ENCODE measurements at regions not wholly inside any gene's neighbourhood (a gene's known extent, or its start where the extent isn't known, plus 50 kb on each side); places are given as distances from the start of the nearest gene placed in this dataset.
"Not testable (repeated sequence)": the region's sequence is repeated elsewhere in the genome, so short reads cannot be mapped to it uniquely, and the experiment has no call there.

DNA sequence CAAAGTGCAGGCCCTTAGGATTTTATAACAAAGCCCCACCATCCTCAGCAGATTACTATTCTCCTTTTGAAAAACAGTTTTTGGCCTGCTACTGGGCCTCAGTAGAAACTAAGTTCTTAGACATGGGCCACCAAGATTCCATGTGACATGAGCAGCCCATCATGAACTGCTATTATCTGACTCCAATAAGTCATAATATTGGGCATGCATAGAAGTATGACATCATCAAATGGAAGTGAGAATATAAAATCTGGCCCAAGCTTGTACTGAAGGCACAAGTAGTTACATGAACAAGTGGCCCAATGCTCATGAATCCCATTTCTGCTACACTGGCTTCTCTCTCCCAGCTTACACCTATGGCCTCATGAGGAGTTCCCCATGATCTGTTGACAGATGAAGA is 404.8 kb downstream of the EPHA5 start:
- DNase-seq, result no peak

DNA sequence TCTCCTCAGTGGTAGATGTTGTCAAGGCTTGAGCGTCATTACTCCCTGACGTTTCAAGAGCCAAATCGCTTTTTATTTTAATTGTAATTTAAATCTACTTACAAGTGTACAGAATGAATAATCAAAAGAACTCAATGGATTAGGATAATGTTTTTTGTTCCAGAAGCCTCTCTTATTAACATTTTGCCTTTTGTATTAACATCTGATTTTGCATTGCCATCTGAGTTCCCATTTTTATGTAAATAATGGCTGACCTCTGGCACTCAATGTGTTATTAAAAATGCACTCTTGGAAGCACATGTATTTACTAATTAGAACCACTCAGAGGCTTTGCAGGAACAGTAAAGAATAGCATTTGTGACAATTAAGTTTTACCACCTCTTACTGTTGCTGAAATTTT is 411.0 kb downstream of the EPHA5 start:
- DNase-seq, result no peak

DNA sequence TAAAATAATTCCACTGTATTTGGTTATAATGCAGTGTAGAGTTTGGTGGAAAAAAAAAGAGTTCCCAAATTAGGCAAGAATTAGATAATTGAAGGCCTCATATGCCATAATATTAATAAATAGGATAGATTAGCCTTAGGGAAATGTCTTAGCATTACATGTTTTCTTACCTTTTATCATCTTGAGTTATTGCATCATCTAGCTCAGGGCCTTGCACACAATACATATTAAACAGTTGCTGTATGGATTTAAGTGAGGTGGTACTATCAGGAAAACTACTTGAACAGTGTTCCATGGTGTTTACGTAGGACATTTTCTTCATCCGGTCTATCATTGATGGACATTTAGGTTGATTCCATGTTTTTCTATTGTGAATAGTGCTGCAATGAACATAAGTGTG is 419.4 kb downstream of the EPHA5 start:
- no peak for DNase-seq

DNA sequence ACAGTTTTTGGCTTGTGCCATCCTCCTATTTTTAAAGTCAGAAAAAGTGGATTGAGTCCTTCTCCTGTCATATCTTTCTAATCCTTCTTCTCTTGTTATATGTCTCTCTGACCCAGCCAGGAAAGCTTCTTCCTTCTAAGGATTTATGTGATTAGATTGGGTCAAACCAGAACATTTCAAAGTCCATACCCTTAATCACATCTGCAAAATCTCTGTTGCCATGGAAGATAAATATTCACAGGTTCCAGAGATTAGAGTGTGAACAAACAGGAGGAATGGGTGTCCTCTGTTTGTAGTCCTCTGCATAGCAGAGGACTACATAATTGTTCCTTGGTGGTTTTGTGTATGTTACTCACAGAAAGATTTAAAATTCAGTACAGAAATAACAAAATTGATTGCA is 421.2 kb downstream of the EPHA5 start:
- DNase-seq, result no peak

DNA sequence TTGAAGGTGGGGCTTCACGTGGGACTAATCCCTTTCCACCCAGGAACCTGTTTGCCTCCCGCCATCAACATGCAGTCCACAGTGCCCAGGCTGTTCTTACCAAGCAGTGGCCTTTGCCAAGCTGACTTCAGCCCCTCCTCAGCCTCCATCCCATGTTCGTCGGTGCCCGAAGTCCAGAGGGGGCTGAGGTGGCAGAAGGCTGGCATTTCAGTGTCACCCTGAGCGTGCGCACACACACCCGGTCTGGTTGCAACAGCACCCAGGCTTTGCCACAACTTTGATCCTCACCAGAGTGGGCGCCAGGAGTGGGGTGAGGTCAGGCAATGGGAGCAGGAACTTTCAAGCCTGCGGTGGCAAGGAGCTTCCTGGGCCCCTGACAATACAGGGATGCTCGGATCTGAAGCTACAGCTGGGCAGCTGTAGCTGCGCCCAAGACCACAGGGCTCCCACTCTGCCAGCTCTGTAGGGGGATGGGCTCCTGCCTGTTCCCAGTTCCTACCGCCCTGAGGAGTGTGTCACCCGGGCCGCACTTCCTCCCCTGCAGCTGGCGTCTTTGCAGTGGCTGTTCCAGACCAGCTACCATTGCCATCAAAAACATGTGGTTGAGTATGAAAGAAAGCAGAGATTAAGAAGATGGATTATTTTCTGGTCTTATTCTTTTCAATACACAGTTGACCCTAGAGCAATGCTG is 428.0 kb downstream of the EPHA5 start:
- DNase-seq, result no peak

DNA sequence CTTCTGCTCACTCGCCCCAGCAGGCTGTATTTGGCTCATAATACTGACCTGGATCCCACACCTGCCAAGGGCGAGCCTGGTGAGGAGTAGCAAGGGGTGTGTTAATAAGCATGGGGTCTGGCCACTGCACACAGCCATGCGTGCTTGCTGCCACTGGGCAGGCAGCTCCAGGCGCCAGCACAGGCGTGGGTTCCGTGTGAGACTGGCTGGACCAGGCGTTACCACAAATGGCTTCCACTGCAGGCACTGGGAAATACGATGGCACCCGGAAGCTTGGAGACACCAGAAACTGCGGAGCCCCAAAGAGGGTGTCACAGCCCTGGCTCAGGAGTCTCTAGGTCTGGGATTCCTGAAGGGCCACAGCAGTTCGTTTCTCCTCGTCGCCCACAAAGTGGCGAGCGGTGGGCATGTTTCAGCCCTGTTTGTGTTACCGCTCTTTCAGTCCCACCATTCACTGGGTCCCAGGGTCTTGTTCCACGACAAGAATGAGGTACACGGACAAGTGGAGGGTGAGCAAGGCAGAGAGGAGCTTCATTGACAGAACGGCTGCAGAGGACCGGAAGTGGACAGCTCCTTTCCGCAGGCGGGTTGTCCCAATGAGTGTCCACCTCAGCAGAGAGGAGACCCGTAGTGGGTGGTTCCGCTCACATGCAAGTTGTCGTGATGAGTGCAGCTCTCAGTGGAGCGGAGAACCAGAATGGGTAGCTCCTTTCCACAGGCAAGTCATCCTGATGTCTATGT is 428.9 kb downstream of the EPHA5 start:
- DNase-seq, result no peak

DNA sequence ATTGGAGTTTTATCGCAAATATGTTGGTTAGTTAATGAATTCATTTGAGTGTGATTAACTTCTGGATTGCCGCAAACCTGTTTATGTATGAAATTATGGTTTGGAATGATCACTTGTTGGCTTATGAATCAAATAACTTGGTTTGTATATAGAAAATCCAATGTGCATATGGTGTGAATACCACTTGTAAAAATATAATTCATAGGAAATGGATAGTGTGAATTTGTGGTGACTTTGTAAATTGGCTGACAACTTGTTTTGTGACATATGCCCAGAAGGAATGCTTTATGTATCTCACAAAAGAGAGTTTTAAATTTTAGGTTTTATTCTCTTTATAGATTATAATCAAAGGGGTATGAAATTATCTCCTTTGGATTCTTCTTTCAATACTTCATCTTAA is 436.2 kb downstream of the EPHA5 start:
- DNase-seq, result no peak

DNA sequence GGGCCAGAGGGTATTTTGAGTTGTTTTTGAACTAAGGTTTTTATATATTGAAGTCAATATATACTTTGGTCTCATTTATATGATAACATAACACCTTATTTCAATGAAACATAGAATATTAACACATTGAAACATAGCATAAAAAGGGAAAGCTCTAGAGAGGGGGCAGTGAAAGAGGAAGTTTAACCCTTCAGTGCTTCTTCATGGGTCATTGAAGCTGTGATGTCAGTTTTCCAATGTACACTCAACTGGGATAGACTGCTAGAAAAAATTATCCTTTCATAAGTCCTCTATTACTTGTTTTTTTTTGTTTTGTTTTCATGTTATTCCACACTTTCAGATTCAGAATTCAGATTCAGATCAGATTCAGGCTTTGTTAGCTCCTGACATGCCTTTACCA is 442.7 kb downstream of the EPHA5 start:
- no peak for DNase-seq

DNA sequence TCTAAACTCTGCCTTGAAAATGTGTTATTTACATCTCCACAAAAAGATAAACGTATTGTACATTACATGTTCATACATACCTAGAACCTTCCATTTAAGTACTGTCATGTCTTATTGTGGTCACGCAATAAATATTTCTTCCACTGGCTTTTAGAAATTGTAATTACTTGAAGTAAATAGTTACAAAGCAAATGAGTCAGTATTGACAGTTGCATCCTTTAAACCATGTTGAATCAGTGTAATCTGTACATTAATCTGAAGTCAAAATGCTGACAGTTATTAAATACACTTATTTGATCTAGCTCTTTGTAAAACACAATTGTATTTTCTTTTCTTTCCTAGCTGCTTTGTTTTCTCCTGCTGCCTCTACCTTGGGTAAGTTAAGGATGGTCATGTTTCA is 446.7 kb downstream of the EPHA5 start:
- no peak for DNase-seq

DNA sequence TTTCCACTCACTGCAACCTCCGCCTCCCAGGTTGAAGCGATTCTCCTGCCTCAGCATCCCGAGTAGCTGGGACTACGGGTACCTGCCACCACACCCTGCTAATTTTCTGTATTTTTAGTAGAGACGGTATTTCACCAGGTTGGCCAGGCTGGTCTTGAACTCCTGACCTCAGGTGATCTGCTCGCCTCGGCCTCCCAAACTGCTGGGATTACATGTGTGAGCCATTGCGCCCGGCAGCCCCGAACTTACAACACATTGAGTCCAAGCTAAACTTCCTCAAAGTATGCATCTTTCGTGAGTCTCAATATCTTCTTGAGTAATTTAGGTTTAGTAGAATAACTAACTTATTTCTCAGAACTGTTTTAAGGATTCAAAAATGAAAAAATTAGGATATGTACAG is 447.2 kb downstream of the EPHA5 start:
- DNase-seq, result not testable (repeated sequence)

DNA sequence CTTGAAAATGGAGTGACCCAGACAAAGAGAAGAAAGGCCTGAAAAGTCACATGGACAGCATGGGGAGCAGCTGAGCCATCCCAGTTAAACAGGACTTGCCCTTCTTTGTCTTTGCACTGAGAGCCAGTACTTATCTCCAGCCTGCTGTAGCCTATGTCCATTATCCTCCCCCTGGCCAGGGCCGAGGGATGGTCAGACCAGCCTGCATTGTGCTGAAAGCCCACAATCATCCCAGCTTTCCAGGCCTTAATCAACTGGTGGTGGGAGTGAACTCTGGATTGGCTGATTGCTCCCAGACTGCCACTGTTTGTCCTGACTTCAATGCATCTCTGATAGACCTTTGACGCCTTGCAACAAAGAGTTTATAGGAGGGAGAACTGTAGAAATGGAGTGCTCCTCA is 453.1 kb downstream of the EPHA5 start:
- DNase-seq, result no peak

DNA sequence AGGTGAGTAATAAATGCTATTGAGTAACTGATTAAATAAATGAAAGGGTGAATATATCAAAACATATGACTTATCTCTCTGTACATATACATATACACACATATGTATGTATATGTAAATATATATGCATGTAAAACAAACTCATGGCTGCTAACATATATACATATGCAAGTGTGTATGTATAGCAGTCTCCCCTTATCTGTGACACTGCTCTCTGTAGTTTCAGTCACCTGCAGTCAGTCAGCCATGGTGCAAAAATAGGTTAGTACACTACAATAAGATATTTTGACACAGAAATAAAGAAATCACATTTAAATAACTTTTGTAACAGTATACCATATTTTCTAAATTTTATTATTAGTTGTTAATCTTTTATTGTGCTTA is 467.4 kb downstream of the EPHA5 start:
- no peak for DNase-seq

DNA sequence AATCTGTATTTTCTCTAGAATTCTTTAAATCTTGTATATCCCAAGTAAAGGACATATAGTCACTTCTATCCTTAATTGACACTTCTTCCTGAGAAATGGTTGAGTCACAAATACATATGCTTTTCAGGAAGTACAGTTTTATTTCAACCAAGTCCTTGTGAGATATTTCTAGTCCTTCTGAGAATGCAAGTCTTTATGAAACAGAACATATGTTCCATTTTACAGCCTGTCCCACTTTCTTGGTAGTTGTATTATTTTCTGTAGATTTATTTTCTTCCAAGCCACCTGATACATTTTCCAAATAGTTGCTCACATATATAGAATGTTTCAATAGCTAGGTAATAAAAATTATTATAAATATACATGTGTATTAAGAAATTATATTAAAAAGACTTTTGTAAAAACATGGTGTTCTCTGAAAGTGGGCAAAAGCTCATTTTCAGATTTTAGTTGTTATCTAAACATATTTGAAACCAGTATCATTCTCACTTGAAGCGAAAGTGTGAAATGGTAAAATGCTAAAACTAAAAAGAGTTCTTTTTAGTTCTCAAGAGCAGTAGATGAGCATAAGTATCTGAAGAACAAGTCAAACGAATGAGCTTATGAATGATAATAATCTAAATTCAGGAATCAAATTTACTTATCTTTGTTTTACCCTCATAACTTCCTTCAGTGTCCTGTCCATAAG is 468.0 kb downstream of the EPHA5 start:
- DNase-seq, result no peak

DNA sequence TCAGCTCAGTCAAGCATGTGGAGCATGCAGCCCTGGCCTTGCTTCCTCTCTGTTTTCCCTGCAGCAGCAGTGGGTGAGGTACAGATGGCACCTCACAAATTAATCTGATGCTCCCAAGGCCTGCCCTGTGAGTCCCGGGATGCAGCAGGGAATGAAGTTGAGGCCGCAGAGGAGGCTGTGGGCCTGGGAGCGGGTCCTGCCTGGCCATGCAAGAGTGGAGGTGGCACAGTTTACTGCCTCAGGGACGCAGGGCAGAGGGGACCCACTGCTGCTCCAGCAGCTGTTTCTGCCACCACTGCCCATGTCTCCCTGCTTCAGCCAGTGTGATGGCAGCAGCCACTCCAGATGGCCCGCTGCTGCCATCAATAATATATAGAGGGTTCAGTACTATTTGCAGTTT is 474.6 kb downstream of the EPHA5 start:
- DNase-seq, result no peak

DNA sequence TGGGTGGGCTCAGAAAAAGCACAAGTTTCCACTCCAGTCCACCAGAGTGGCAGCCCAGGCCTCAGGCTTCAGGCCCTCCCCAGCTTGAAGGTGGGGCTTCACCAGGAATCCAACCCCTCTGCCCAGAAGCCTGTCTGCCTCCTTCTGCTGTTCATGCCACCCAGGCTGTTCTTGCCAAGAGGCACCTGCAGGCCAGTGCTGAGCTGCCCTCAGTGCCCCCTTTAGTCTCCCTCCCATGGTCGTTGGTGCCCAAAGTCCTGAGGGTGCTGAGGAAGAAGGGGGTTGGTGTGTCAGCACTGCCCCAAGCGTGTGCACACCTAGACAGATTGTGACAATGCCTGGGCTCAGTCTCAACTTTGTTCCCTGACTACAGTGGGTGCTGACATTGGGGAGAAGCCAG is 475.3 kb downstream of the EPHA5 start:
- no peak for DNase-seq

DNA sequence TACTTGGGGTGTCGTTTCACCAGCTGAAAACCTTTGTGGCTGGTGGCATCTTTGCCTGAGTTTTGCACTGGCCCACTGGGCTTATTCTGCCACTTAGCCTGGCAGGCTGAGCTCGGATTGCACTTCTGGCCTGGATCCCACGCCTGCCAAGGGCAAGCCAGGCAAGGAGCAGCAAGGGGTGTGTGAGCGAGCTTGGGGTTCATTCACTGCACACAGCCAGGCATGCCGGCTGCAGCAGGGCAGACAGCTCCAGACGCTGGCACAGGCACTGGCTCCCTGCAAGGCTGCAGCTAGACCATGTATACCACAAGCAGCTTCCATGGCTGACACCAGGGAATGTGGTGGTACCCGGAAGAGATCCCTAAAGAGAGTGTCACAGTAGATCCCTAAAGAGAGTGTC is 476.3 kb downstream of the EPHA5 start:
- DNase-seq, result no peak

DNA sequence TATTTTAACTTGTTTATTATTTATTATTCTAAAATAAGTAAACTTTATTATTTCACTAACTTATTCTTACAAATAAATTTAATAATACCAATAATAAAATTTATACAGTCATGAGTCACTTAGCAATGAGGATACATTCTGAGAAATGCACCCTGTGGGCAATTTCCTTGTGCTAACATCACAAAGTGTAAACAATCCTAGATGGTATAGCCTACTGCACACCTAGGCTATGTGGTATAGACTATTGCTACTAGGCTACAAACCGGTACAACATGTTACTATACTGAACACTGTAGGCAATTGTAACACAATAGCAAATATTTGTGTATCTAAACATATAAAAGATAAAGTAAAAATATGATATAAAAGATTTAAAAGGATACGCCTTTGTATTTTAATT is 479.5 kb downstream of the EPHA5 start:
- no peak for DNase-seq

DNA sequence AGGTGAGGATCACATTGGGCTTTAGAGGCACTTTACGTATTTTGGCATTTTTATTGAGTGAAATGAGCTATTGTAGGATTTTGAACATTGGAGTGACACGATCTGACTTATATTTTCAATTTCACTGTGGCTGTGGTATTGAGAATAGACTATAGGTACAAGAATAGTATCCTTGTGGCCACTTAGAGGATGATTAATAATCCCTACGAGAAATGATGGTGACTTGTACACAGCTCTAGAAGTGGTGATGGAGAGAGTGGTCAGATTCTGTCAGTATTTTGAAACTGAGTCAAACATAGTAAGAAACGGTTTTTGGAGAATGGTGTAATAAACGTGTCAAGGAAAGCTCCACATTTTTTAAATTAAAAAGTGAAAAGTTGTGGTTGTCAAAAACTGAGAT is 494.7 kb downstream of the EPHA5 start:
- DNase-seq, result no peak

DNA sequence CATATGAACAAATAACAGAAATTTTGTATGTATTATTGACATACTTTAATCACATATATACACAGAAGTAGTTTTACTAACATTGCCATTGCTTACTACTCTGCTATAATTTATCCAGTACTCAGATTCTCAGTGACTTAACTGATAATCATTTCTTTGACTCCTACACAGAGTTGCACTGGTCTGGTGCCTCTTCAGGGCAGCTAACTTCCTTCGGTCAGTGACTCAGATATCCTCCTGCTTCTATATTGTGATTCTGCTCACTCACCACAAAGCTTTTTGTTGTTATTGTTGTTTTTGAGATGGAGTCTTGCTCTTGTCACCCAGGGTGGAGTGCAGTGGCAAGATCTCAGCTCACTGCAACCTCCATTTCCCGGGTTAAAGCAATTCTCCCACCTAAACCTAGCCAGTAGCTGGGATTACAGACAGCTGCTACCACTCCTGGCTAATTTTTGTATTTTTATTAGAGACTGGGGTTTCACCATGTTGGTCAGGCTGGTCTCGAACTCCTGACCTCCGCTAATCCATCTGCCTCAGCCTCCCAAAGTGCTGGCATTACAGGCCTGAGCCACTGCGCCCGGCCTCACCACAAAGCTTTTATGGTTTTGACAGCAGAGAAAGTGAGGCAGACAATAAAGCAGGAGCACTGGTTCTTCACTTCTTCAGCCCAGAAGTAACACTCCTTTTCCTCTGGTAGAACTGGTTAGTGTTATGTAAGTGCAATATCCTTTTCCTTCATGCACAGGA is 499.3 kb downstream of the EPHA5 start:
- DNase-seq, result no peak

DNA sequence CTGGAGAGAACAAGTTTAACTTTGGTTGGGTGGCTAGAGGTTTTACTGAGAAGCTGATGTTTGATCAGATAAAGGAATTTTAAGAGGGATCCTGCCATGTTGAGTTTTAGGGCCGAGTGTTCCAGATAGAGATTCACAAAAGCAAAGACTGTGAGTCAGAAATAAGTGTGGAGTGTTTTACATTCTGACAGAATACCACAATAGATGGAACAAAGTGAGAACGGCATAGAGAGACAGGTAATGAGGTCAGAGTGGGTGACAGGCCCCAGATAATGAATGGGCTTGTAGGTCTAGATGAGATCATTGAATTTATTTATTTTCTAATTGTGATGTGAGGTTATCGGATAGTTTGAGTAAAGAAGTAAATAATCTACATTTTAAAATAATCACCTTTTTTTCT is 502.6 kb downstream of the EPHA5 start:
- no peak for DNase-seq

DNA sequence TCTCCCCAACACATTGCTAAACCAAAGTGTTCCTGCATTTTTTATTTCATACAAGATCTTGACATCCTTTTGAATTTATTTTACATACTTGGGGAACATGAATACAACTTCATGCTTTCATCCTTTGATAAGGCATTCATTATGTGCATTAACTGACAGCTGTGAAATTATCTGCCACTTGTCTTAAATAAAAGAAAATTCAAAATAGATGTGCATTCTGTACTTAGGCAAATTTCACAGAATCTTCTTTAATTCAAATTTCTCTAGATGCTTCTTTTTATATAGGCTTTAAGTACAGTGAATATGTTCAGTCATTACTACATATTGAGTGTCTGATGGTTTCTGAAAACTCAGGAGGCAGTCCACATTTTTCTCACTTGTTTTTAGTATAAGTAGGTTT is 518.1 kb downstream of the EPHA5 start:
- DNase-seq, result no peak

DNA sequence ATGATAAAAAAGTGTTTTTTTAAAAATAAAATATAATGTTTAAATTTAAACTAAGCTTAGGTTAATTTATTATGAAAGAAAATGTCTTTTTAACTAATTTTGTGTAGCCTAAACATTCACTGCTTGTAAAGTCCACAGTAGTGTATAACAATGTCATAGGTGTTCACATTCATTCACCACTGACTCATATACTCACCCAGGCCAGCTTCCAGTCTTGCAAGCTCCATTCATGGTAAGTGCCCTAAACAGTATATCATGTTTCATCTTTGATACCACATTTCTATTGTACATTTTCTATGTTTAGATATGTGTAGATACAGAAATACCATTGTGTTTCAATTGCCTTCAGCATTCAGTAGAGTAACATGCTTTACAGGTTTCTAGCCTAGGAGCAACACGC is 530.3 kb downstream of the EPHA5 start:
- no peak for DNase-seq

DNA sequence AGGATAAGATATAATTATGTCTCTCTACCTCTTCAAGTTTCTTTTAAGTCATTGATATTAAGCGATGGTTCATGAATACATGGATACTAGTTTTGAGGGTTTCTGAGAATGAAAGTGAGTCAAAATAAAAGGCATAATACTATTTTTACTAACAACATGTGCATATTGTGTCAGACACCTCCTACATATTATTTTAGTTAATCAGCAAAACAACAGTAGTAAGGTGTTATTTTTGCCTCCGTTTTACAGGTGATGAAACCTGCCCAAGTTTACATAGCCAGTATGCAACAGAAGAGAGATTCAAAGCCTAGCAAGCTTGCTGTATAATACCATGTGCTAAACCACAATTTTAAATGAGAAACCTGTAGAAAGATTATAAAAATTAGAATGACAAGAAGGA is 544.1 kb downstream of the EPHA5 start:
- DNase-seq, result no peak

DNA sequence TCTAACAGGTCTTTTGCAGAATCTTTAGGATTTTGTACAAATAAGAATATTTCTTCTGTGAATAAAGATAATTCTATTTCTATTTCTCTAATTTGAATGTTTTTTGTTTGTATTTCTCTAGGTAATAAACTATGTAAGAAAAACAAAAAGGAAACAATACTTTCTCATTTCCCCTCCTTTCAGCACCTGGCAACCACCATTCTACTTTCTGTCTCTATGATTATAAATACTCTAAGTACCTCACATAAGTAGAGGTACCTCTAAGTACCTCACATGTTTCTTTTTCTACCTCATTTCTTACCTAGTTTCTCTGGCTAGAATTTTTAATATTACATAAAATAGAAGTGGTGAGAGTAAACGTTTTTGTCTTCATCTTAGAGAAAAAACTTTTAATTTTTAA is 550.0 kb downstream of the EPHA5 start:
- DNase-seq, result no peak

Data from activated CD4-positive, alpha-beta T cell treated with anti-CD3 and anti-CD28 coated beads, Interleukin-10, Interleukin-2, amounts not matched to agents 100 ng/mL and 50 ng/mL, durations not matched to agents 16 hours and 8 hours (primary cell).